Epithelial cell of proximal tubule (primary cell): ENCODE measurements at regions not wholly inside any gene's neighbourhood (a gene's known extent, or its start where the extent isn't known, plus 50 kb on each side); places are given as distances from the start of the nearest gene placed in this dataset.
A peak's percentile ranks its signal among the peaks of the same experiment; 100 is the strongest.
"Not testable (repeated sequence)": the region's sequence is repeated elsewhere in the genome, so short reads cannot be mapped to it uniquely, and the experiment has no call there.

Source experiments
- DNase-seq: peaks from one replicate; pipeline ENCODE4 v3.0.0-alpha.2; 2011; ENCODE audit warnings: low read depth
- H3K4me3 ChIP-seq: 2 replicates; pipeline ENCODE4 v1.5.1; 2011; ENCODE audit warnings: low read depth, mild to moderate bottlenecking, low read length
- TF ChIP-seq, protein P1 (sequence below): conservative IDR thresholded peaks from 2 replicates; pipeline ENCODE4 v1.5.1; 2012; ENCODE audit warnings: low read depth, mild to moderate bottlenecking, low read length

- no peak overlapping the region for H3K4me3 ChIP-seq
- DNase-seq: no peak
- TF ChIP-seq, protein P1, sequence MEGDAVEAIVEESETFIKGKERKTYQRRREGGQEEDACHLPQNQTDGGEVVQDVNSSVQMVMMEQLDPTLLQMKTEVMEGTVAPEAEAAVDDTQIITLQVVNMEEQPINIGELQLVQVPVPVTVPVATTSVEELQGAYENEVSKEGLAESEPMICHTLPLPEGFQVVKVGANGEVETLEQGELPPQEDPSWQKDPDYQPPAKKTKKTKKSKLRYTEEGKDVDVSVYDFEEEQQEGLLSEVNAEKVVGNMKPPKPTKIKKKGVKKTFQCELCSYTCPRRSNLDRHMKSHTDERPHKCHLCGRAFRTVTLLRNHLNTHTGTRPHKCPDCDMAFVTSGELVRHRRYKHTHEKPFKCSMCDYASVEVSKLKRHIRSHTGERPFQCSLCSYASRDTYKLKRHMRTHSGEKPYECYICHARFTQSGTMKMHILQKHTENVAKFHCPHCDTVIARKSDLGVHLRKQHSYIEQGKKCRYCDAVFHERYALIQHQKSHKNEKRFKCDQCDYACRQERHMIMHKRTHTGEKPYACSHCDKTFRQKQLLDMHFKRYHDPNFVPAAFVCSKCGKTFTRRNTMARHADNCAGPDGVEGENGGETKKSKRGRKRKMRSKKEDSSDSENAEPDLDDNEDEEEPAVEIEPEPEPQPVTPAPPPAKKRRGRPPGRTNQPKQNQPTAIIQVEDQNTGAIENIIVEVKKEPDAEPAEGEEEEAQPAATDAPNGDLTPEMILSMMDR: no peak
These were observed 202.3 kb upstream of the PITRM1 start for GRCh38 chr10:3374914-3375313.

DNA sequence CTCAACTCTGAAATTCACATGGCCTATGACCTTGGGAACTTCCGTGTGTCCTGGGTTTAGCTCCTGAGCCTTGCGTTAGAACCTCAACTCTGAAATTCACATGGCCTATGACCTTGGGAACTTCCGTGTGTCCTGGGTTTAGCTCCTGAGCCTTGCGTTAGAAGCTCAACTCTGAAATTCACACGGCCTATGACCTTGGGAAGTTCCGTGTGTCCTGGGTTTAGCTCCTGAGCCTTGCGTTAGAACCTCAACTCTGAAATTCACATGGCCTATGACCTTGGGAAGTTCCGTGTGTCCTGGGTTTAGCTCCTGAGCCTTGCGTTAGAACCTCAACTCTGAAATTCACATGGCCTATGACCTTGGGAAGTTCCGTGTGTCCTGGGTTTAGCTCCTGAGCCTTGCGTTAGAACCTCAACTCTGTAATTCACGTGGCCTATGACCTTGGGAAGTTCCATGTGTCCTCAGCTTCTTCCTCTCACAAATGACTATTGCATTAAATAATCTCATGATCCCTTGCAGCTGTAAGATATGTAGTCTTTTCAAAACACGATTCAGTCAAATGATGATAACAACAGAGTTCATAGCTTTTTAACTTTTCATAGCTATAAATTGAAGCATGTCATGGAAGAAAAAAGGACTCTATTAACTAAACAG lies 200.9 kb upstream of the PITRM1 start:
- not testable (repeated sequence) for H3K4me3 ChIP-seq, DNase-seq

DNA sequence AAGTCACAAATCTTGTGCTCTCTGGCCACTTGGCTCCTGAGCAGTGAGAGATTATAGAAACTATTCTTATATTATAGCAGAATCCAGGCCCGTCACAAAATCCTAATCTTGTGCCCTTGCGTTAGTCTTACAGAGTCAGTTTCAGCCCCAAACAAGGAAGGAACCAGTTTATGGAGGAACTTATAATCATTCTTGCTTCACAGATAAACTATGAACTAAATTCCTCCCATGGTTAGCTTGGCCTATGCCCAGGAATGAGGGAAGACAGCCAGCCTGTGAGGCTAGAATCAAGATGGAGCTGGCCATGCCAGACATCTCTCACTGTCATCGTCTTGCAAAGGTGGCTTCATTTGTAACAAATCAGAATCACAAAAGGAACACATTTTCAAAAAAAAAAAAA lies 199.7 kb upstream of the PITRM1 start:
- TF ChIP-seq, protein P1: no peak
- H3K4me3 ChIP-seq: no peak overlapping the region
- no peak for DNase-seq

DNA sequence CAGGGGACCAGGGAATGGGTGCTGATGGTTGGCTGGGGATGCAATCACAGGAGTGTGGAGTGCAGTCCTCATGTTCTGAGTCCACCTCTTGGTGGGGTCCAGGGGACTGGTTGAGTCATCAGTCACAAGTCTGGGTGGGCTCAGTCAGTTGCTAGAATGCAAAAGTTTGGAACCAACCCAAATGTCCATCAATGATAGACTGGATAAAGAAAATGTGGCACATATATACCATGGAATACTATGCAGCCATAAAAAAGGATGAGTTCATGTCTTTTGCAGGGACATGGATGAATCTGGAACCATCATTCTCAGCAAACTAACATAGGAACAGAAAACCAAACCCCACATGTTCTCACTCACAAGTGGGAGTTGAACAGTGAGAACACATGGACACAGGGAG lies 199.0 kb upstream of the PITRM1 start:
- not testable (repeated sequence) for H3K4me3 ChIP-seq, DNase-seq

DNA sequence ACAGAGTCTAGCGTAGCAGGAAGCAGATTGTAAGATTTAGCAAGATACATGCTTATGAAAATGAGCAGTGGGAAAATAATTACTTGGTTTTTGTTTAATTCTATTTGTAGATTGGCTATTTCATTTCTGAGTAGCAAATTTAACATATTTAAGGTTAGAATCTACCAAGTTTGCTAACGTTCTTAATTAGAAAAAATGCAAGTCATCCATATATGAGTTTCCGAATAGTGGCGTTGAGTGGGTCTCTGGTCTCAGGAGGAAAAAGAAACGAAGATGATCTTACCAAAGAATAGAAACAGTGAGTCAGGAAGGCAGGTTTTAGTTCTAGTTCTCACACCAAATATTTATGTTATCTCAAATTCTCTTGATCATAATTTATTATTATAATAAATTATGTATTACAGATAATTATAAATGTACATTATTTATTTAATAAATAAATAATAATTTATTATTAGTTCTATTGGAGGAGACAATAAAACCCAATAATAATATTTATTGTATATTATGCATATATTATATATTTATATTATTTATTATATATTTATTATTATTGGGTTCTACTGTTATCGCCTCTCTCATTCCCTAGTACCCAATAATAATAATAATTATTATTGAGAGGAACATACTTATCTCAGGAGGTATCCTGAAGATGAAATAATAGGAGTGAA lies 194.3 kb upstream of the PITRM1 start:
- TF ChIP-seq, protein P1: no peak
- no peak overlapping the region for H3K4me3 ChIP-seq
- no peak for DNase-seq

GRCh38 chr10:3366043-3366442 lies 193.5 kb upstream of the PITRM1 start:
- DNase-seq: no peak
- TF ChIP-seq, protein P1: no peak
- no peak overlapping the region for H3K4me3 ChIP-seq

- no peak overlapping the region for H3K4me3 ChIP-seq
- TF ChIP-seq, protein P1: no peak
- DNase-seq: peak; percentile 6
These were observed 193.0 kb upstream of the PITRM1 start for GRCh38 chr10:3365630-3366029.

DNA sequence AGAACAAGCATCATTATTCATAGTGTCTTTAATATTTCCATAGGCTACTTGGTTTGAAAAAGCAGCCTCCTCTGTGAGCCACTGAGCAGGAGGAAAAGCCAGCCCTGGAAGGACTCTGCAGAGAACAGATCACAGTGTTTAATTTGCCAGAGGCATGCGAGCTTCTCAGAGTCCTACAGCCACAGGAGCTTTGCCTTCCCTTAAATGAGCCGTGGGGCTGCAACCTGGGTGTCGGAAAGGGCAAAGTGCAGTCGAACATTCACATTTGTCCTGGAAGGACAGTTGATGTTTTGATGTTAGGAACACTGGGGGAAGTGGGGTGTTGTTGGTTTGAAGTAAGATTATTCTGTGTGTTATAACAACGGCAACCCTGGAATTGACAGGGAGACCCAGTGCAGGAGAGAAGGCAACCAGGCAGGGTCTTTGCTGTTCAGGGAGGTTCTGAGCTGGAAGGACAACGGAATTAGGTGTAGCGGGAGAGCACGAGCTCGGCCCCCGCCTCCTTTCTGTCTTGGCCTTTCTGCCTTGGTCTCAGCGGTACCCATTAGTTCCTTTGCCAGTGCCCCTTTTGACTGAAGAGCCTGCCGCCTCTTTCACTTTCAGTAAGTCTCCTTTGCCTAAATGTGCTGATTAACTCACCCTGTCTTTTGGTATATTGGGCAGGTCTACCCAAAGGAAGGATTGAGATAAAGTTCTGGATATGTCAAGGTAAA lies 192.3 kb upstream of the PITRM1 start:
- H3K4me3 ChIP-seq: no peak overlapping the region
- TF ChIP-seq, protein P1: no peak
- no peak for DNase-seq
